ENCODE measurements at regions not wholly inside any gene's neighbourhood (a gene's known extent, or its start where the extent isn't known, plus 50 kb on each side); places are given as distances from the start of the nearest gene placed in this dataset.

- Mint-ChIP-seq H3K36me3 (ENCODE audit: low read depth) (no peaks in the 10 kb centered on the region; the same call in 1 of the 2 replicates), H3K9me3 (peaks cover 59% of the 10 kb centered on the region), H3K4me1 (ENCODE audit: low read depth) (no peaks in the 10 kb centered on the region), H3K27me3 (ENCODE audit: insufficient read depth) (no peaks in the 10 kb centered on the region), H3K27ac (no peak overlapping the region), H3K4me3 (no peak overlapping the region)
- TF ChIP-seq CTCF (IDR thresholded peaks at IDR 0.05): no peak
- no peak for DNase-seq
Observed at GRCh38 chr9:1673300-1673699, 341.8 kb upstream of the SMARCA2 start.

GRCh38 chr9:1676771-1677170 lies 338.4 kb upstream of the SMARCA2 start:
- no peak overlapping the region for H3K4me3 Mint-ChIP-seq
- peaks cover 60% of the 10 kb centered on the region for H3K9me3 Mint-ChIP-seq
- H3K27me3 Mint-ChIP-seq (ENCODE audit: insufficient read depth): no peaks in the 10 kb centered on the region
- no peak for DNase-seq
- no peak overlapping the region for H3K27ac Mint-ChIP-seq
- H3K4me1 Mint-ChIP-seq (ENCODE audit: low read depth): no peaks in the 10 kb centered on the region
- no peak for TF ChIP-seq CTCF (IDR thresholded peaks at IDR 0.05)
- H3K36me3 Mint-ChIP-seq (ENCODE audit: low read depth): no peaks in the 10 kb centered on the region; the same call in 1 of the 2 replicates

GRCh38 chr9:1683951-1684350 lies 331.2 kb upstream of the SMARCA2 start:
- H3K36me3 Mint-ChIP-seq (ENCODE audit: low read depth): no peaks in the 10 kb centered on the region
- H3K9me3 Mint-ChIP-seq: peaks cover 37% of the 10 kb centered on the region
- H3K4me3 Mint-ChIP-seq: no peak overlapping the region
- TF ChIP-seq CTCF (IDR thresholded peaks at IDR 0.05): no peak
- no peaks in the 10 kb centered on the region for H3K27me3 Mint-ChIP-seq (ENCODE audit: insufficient read depth)
- DNase-seq: no peak
- H3K27ac Mint-ChIP-seq: no peak overlapping the region
- H3K4me1 Mint-ChIP-seq (ENCODE audit: low read depth): no peaks in the 10 kb centered on the region

- no peaks in the 10 kb centered on the region; the same call in 1 of the 2 replicates for H3K36me3 Mint-ChIP-seq (ENCODE audit: low read depth)
- H3K27me3 Mint-ChIP-seq (ENCODE audit: insufficient read depth): no peaks in the 10 kb centered on the region
- no peak for TF ChIP-seq CTCF (IDR thresholded peaks at IDR 0.05)
- H3K4me3 Mint-ChIP-seq: no peak overlapping the region
- H3K9me3 Mint-ChIP-seq: peaks cover 36% of the 10 kb centered on the region
- H3K27ac Mint-ChIP-seq: no peak overlapping the region
- DNase-seq: no peak
- H3K4me1 Mint-ChIP-seq (ENCODE audit: low read depth): no peaks in the 10 kb centered on the region
Observed at GRCh38 chr9:1698991-1699390, 316.2 kb upstream of the SMARCA2 start.

- no peaks in the 10 kb centered on the region for H3K4me1 Mint-ChIP-seq (ENCODE audit: low read depth)
- peaks cover 29% of the 10 kb centered on the region for H3K9me3 Mint-ChIP-seq
- no peak overlapping the region for H3K27ac Mint-ChIP-seq
- no peaks in the 10 kb centered on the region; the same call in 1 of the 2 replicates for H3K36me3 Mint-ChIP-seq (ENCODE audit: low read depth)
- H3K27me3 Mint-ChIP-seq (ENCODE audit: insufficient read depth): no peaks in the 10 kb centered on the region
- no peak overlapping the region for H3K4me3 Mint-ChIP-seq
- no peak for DNase-seq
- no peak for TF ChIP-seq CTCF (IDR thresholded peaks at IDR 0.05)
Observed at GRCh38 chr9:1701113-1701512, 314.0 kb upstream of the SMARCA2 start.

GRCh38 chr9:1702701-1703100 lies 312.4 kb upstream of the SMARCA2 start:
- no peak for DNase-seq
- no peak overlapping the region for H3K27ac Mint-ChIP-seq
- no peak overlapping the region for H3K4me3 Mint-ChIP-seq
- no peaks in the 10 kb centered on the region for H3K4me1 Mint-ChIP-seq (ENCODE audit: low read depth)
- TF ChIP-seq CTCF (IDR thresholded peaks at IDR 0.05): no peak
- H3K27me3 Mint-ChIP-seq (ENCODE audit: insufficient read depth): no peaks in the 10 kb centered on the region
- H3K9me3 Mint-ChIP-seq: peaks cover 44% of the 10 kb centered on the region
- H3K36me3 Mint-ChIP-seq (ENCODE audit: low read depth): no peaks in the 10 kb centered on the region; the same call in 1 of the 2 replicates
